ENCODE measurements at regions not wholly inside any gene's neighbourhood (a gene's known extent, or its start where the extent isn't known, plus 50 kb on each side); places are given as distances from the start of the nearest gene placed in this dataset.

DNA sequence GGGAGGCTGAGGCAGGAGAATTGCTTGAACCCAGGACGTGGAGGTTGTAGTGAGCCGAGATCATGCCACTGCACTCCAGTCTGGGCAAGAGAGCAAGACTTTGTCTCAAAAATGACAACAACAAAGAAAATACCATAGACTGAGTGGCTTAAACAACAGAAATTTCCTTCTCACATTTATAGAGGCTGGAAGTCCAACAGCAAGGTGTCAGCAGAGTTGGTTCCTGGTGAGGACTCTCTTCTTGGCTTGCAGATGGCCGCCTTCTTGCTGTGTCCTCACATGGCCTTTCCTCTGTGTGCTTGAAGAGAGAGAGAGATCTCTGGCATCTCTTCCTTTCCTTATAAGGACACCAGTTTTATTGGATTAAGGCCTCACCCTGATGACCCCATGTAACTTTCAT lies 56.1 kb upstream of the ADGRE5 start:
- TF ChIP-seq EZH2 (IDR thresholded peaks at IDR 0.05) (no peak), POLR2AphosphoS5 (IDR thresholded peaks at IDR 0.05; ENCODE audit: borderline replicate concordance, low read depth, low read length) (no peak)

Measured in SK-N-MC (cell line).